SK-N-SH treated with all-trans-retinoic acid at 6 μM for 48 hours (cell line): ENCODE measurements at regions not wholly inside any gene's neighbourhood (a gene's known extent, or its start where the extent isn't known, plus 50 kb on each side); places are given as distances from the start of the nearest gene placed in this dataset.

Source experiments
- ATAC-seq: fragments of 200-7000 bp; cut with Tn5 transposase; 3 replicates; pipeline ENCODE4 v1.9.1; 2020; ENCODE audit warnings: mild to moderate bottlenecking, moderate library complexity
- ARNTL ChIP-seq: fragments of 450-650 bp; formaldehyde crosslinking; IDR thresholded peaks from 2 replicates; pipeline ENCODE4 v1.5.0; 2020; ENCODE audit warnings: low read depth, mild to moderate bottlenecking, moderate library complexity, borderline replicate concordance
- CREB5 ChIP-seq: fragments of 250-450 bp; sonication (Bioruptor Pico); IDR thresholded peaks from 2 replicates; pipeline ENCODE4 v1.5.1; 2020; ENCODE audit warnings: low read depth, mild to moderate bottlenecking, moderate library complexity
- CSDC2 ChIP-seq: fragments of 250-450 bp; sonication (Bioruptor Pico); IDR thresholded peaks from 2 replicates; pipeline ENCODE4 v1.5.0; 2020; ENCODE audit warnings: mild to moderate bottlenecking, moderate library complexity
- ESRRG ChIP-seq: fragments of 250-450 bp; sonication (Bioruptor Pico); IDR thresholded peaks from 2 replicates; pipeline ENCODE4 v1.6.1; 2021; ENCODE audit warnings: mild to moderate bottlenecking
- GLIS3 ChIP-seq: fragments of 250-450 bp; sonication (Bioruptor Pico); IDR thresholded peaks from 2 replicates; pipeline ENCODE4 v1.5.0; 2020; ENCODE audit warnings: mild to moderate bottlenecking, moderate library complexity
- ISL1 ChIP-seq: fragments of 250-450 bp; sonication (Bioruptor Pico); IDR thresholded peaks from 2 replicates; pipeline ENCODE4 v2.1.2; 2022; ENCODE audit warnings: mild to moderate bottlenecking, moderate library complexity
- OSR1 ChIP-seq: fragments of 250-450 bp; sonication (Bioruptor Pico); IDR thresholded peaks from 2 replicates; pipeline ENCODE4 v1.8.0; 2022; ENCODE audit warnings: moderate library complexity, mild to moderate bottlenecking, inconsistent platforms
- POU6F1 ChIP-seq: fragments of 250-450 bp; sonication (Bioruptor Pico); IDR thresholded peaks from 2 replicates; pipeline ENCODE4 v1.8.0; 2021; ENCODE audit warnings: low read depth, mild to moderate bottlenecking, moderate library complexity, borderline replicate concordance
- RARB ChIP-seq: fragments of 250-450 bp; sonication (Bioruptor Pico); IDR thresholded peaks from 2 replicates; pipeline ENCODE4 v1.8.0; 2021; ENCODE audit warnings: mild to moderate bottlenecking, moderate library complexity
- SNAI2 ChIP-seq: fragments of 250-450 bp; sonication (Bioruptor Pico); IDR thresholded peaks from 2 replicates; pipeline ENCODE4 v1.5.0; 2020; ENCODE audit warnings: mild to moderate bottlenecking, moderate library complexity
- TCF4 ChIP-seq: fragments of 250-450 bp; sonication (Bioruptor Pico); IDR thresholded peaks from 2 replicates; pipeline ENCODE4 v1.8.0; 2021; ENCODE audit warnings: mild to moderate bottlenecking, moderate library complexity, borderline replicate concordance
- TOX ChIP-seq: fragments of 250-450 bp; sonication (Bioruptor Pico); IDR thresholded peaks from 2 replicates; pipeline ENCODE4 v1.8.0; 2021; ENCODE audit warnings: mild to moderate bottlenecking, moderate library complexity, borderline replicate concordance
- ZC3H10 ChIP-seq: fragments of 250-450 bp; sonication (Bioruptor Pico); IDR thresholded peaks from 2 replicates; pipeline ENCODE4 v1.5.1; 2021; ENCODE audit warnings: mild to moderate bottlenecking, moderate library complexity
- ZNF565 ChIP-seq: fragments of 450-650 bp; formaldehyde crosslinking; conservative IDR thresholded peaks from 2 replicates; pipeline ENCODE4 v1.5.0; 2020; ENCODE audit warnings: low read depth, mild to moderate bottlenecking, moderate library complexity
- ZNF70 ChIP-seq: fragments of 450-650 bp; formaldehyde crosslinking; IDR thresholded peaks from 2 replicates; pipeline ENCODE4 v1.5.0; 2020; ENCODE audit warnings: mild to moderate bottlenecking, moderate library complexity
- ZNF8 ChIP-seq: fragments of 450-650 bp; formaldehyde crosslinking; IDR thresholded peaks from 2 replicates; pipeline ENCODE4 v1.5.0; 2020; ENCODE audit warnings: mild to moderate bottlenecking, moderate library complexity
- TF ChIP-seq, protein P1 (sequence below): fragments of 250-450 bp; sonication (Bioruptor Pico); IDR thresholded peaks from 2 replicates; pipeline ENCODE4 v1.8.0; 2020; ENCODE audit warnings: mild to moderate bottlenecking, moderate library complexity, borderline replicate concordance
- TF ChIP-seq, protein P2 (sequence below): fragments of 250-450 bp; sonication (Bioruptor Pico); IDR thresholded peaks from 2 replicates; pipeline ENCODE4 v1.5.1; 2021; ENCODE audit warnings: mild to moderate bottlenecking, moderate library complexity
- TF ChIP-seq, protein P3 (sequence below): fragments of 250-450 bp; sonication (Bioruptor Pico); IDR thresholded peaks from 2 replicates; pipeline ENCODE4 v1.5.0; 2020; ENCODE audit warnings: mild to moderate bottlenecking, moderate library complexity

- ATAC-seq = no peak
- TF ChIP-seq POU6F1 = no peak
- TF ChIP-seq ZNF70 = no peak
- no peak for TF ChIP-seq ESRRG
- no peak for TF ChIP-seq OSR1 (CRISPR knock-in tag)
Observed at GRCh38 chr2:8374782-8375181, 307.1 kb upstream of the ID2 start.

GRCh38 chr2:8376603-8377410, 305.0 kb upstream of the ID2 start:
- TF ChIP-seq TOX (CRISPR knock-in tag) = no peak
- no peak for TF ChIP-seq ESRRG
- ATAC-seq = no peak

- TF ChIP-seq TCF4 (no peak), ESRRG (no peak), TOX (CRISPR knock-in tag) (no peak), GLIS3 (no peak)
- TF ChIP-seq, protein P1, sequence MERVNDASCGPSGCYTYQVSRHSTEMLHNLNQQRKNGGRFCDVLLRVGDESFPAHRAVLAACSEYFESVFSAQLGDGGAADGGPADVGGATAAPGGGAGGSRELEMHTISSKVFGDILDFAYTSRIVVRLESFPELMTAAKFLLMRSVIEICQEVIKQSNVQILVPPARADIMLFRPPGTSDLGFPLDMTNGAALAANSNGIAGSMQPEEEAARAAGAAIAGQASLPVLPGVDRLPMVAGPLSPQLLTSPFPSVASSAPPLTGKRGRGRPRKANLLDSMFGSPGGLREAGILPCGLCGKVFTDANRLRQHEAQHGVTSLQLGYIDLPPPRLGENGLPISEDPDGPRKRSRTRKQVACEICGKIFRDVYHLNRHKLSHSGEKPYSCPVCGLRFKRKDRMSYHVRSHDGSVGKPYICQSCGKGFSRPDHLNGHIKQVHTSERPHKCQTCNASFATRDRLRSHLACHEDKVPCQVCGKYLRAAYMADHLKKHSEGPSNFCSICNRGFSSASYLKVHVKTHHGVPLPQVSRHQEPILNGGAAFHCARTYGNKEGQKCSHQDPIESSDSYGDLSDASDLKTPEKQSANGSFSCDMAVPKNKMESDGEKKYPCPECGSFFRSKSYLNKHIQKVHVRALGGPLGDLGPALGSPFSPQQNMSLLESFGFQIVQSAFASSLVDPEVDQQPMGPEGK (CRISPR knock-in tag) = no peak
- TF ChIP-seq, protein P2, sequence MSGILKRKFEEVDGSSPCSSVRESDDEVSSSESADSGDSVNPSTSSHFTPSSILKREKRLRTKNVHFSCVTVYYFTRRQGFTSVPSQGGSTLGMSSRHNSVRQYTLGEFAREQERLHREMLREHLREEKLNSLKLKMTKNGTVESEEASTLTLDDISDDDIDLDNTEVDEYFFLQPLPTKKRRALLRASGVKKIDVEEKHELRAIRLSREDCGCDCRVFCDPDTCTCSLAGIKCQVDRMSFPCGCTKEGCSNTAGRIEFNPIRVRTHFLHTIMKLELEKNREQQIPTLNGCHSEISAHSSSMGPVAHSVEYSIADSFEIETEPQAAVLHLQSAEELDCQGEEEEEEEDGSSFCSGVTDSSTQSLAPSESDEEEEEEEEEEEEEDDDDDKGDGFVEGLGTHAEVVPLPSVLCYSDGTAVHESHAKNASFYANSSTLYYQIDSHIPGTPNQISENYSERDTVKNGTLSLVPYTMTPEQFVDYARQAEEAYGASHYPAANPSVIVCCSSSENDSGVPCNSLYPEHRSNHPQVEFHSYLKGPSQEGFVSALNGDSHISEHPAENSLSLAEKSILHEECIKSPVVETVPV (CRISPR knock-in tag) = no peak
- no peak for ATAC-seq
Observed at GRCh38 chr2:8378016-8378810, 303.6 kb upstream of the ID2 start.

- TF ChIP-seq ESRRG = no peak
- TF ChIP-seq, protein P3, sequence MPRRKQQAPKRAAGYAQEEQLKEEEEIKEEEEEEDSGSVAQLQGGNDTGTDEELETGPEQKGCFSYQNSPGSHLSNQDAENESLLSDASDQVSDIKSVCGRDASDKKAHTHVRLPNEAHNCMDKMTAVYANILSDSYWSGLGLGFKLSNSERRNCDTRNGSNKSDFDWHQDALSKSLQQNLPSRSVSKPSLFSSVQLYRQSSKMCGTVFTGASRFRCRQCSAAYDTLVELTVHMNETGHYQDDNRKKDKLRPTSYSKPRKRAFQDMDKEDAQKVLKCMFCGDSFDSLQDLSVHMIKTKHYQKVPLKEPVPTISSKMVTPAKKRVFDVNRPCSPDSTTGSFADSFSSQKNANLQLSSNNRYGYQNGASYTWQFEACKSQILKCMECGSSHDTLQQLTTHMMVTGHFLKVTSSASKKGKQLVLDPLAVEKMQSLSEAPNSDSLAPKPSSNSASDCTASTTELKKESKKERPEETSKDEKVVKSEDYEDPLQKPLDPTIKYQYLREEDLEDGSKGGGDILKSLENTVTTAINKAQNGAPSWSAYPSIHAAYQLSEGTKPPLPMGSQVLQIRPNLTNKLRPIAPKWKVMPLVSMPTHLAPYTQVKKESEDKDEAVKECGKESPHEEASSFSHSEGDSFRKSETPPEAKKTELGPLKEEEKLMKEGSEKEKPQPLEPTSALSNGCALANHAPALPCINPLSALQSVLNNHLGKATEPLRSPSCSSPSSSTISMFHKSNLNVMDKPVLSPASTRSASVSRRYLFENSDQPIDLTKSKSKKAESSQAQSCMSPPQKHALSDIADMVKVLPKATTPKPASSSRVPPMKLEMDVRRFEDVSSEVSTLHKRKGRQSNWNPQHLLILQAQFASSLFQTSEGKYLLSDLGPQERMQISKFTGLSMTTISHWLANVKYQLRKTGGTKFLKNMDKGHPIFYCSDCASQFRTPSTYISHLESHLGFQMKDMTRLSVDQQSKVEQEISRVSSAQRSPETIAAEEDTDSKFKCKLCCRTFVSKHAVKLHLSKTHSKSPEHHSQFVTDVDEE = no peak
- no peak for TF ChIP-seq POU6F1
- TF ChIP-seq SNAI2 (CRISPR knock-in tag) = no peak
- no peak for TF ChIP-seq ARNTL (CRISPR knock-in tag)
- no peak for TF ChIP-seq CSDC2 (CRISPR knock-in tag)
- no peak for TF ChIP-seq ZNF565 (CRISPR knock-in tag)
- no peak for ATAC-seq
Observed at GRCh38 chr2:8379128-8379527, 302.7 kb upstream of the ID2 start.

DNA sequence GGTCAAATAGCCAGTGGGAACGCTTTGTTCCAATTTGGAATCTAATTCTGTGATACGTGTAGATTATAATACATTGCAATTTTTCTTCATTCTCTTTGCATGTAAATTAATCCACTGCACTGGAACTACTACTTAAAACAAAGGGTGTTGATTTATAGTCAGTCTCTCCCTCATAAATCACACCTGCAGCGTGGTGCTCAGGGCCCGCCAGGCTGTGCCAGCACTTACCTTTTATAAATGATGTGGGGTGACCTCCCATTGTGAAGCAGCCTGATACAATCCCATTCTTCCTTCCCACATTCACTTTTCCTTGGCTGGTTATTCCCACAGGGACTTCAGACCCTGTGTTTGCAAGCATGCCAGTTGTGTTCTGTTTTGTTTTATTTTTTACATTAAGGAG, 302.3 kb upstream of the ID2 start:
- ATAC-seq = no peak
- no peak for TF ChIP-seq ZC3H10
- TF ChIP-seq ZNF8 = no peak
- TF ChIP-seq CSDC2 (CRISPR knock-in tag) = no peak
- TF ChIP-seq GLIS3 = no peak
- no peak for TF ChIP-seq ZNF70
- TF ChIP-seq CREB5 (CRISPR knock-in tag) = no peak
- TF ChIP-seq SNAI2 (CRISPR knock-in tag) = no peak
- TF ChIP-seq ARNTL (CRISPR knock-in tag) = no peak
- no peak for TF ChIP-seq TOX (CRISPR knock-in tag)
- no peak for TF ChIP-seq TCF4
- no peak for TF ChIP-seq RARB (CRISPR knock-in tag)
- TF ChIP-seq POU6F1 = no peak
- TF ChIP-seq ISL1 (CRISPR knock-in tag) = no peak
